Liver (tissue), 3 donors: ENCODE measurements at regions not wholly inside any gene's neighbourhood (a gene's known extent, or its start where the extent isn't known, plus 50 kb on each side); places are given as distances from the start of the nearest gene placed in this dataset.

Experiments used
- HNF4A ChIP-seq, 2 donors: conservative IDR thresholded peaks; 2 replicates each; pipeline ENCODE4 v1.6.1; 2016; ENCODE audit warnings: antibody characterized with exemption in 2 of 2, mild to moderate bottlenecking in 2 of 2
- RAD21 ChIP-seq, 2 donors: IDR thresholded peaks; 2 replicates each; pipeline ENCODE4 v1.6.1; 2016; ENCODE audit warnings: antibody characterized with exemption in 2 of 2, mild to moderate bottlenecking in 2 of 2
- SP1 ChIP-seq: IDR thresholded peaks from 2 replicates; pipeline ENCODE4 v1.6.1; 2018; ENCODE audit warnings: antibody characterized with exemption, mild to moderate bottlenecking
- TAF1 ChIP-seq: conservative IDR thresholded peaks from 2 replicates; pipeline ENCODE4 v1.6.1; 2016; ENCODE audit warnings: antibody characterized with exemption, mild to moderate bottlenecking
- TF ChIP-seq, protein P1 (sequence below): fragments of 150-350 bp; IDR thresholded peaks from 2 replicates; pipeline ENCODE4 v1.5.1; 2017; ENCODE audit warnings: improper control_type of control experiment, low read depth, low read length; ENCODE audit not compliant: missing input control
- donor health status: healthy.
- donor health status: healthy.

DNA sequence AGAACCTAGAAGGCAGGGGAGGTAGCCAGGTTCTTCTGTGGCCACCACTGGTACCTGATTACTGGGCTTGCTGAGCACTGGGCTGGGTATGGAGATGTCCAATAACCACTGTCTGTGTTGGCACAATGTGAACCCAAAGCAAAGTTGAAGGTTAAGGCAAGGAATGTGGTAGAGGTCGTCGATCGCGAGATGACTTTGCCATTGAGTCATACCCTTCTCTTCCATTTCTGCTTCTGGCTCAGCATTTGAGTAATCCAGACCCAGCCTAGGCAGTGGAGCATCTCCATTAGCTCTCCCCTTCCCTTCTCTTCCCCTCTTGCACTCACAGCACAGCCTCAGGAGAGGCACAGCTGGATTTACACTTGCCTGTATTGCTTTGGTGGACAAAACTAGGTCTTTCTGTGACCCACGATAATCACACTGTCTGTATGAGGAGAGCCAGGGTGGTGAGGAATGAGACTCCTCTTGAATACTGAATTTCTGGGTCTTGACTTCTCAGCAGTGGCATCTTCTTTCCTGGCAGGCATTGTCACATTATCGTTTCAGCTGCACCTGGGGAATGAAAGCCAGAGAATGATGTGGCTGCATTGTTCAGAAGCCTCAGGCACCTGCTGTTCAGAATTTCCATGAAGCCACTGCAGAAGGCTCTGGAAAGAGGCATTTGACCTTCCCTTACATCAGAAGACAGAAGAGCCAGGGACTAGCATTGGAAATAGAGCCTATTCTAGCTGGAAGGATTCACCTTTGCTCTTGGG lies 272.6 kb downstream of the PDCD6IP start:
- TF ChIP-seq HNF4A (conservative IDR thresholded peaks at IDR 0.05) (no peak), TAF1 (no peak), SP1 (no peak), RAD21 (IDR thresholded peaks at IDR 0.05) (no peak)
- TF ChIP-seq, protein P1, sequence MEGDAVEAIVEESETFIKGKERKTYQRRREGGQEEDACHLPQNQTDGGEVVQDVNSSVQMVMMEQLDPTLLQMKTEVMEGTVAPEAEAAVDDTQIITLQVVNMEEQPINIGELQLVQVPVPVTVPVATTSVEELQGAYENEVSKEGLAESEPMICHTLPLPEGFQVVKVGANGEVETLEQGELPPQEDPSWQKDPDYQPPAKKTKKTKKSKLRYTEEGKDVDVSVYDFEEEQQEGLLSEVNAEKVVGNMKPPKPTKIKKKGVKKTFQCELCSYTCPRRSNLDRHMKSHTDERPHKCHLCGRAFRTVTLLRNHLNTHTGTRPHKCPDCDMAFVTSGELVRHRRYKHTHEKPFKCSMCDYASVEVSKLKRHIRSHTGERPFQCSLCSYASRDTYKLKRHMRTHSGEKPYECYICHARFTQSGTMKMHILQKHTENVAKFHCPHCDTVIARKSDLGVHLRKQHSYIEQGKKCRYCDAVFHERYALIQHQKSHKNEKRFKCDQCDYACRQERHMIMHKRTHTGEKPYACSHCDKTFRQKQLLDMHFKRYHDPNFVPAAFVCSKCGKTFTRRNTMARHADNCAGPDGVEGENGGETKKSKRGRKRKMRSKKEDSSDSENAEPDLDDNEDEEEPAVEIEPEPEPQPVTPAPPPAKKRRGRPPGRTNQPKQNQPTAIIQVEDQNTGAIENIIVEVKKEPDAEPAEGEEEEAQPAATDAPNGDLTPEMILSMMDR: no peak
